ENCODE measurements at regions not wholly inside any gene's neighbourhood (a gene's known extent, or its start where the extent isn't known, plus 50 kb on each side); places are given as distances from the start of the nearest gene placed in this dataset.

- TF ChIP-seq CTCF (IDR thresholded peaks at IDR 0.05) (no peak), MAX (CRISPR knock-in tag; IDR thresholded peaks at IDR 0.05) (no peak), SMAD4 (CRISPR knock-in tag; IDR thresholded peaks at IDR 0.05) (no peak), NR1H2 (CRISPR knock-in tag; IDR thresholded peaks at IDR 0.05) (no peak), ZNF263 (CRISPR knock-in tag; IDR thresholded peaks at IDR 0.05; ENCODE audit: low read depth) (no peak)
Observed at GRCh38 chr2:14324308-14324707, 308.2 kb upstream of the LRATD1 start.

Measured in WTC11 (cell line).